ENCODE measurements at regions not wholly inside any gene's neighbourhood (a gene's known extent, or its start where the extent isn't known, plus 50 kb on each side); places are given as distances from the start of the nearest gene placed in this dataset.

DNA sequence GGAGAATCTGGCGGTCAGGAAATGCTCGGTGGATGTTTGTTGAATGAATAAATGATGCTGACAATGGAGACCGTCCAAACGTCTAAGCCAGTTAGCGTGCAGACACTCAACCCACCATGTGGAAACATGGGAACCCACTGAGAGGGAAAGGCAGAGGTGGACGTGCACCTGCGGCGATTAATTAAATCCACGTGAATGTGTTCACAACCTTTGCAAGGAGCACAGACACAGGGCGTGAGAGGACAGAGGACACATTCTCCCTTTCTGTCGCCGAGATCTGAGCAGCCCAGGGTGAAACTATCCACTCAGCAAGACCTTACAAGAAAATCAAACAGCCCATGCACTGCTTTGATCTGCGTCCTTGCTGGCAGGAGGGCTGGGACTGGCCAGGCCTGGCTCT lies 58.3 kb upstream of the LINC01488 start:
- TF ChIP-seq, protein P1, sequence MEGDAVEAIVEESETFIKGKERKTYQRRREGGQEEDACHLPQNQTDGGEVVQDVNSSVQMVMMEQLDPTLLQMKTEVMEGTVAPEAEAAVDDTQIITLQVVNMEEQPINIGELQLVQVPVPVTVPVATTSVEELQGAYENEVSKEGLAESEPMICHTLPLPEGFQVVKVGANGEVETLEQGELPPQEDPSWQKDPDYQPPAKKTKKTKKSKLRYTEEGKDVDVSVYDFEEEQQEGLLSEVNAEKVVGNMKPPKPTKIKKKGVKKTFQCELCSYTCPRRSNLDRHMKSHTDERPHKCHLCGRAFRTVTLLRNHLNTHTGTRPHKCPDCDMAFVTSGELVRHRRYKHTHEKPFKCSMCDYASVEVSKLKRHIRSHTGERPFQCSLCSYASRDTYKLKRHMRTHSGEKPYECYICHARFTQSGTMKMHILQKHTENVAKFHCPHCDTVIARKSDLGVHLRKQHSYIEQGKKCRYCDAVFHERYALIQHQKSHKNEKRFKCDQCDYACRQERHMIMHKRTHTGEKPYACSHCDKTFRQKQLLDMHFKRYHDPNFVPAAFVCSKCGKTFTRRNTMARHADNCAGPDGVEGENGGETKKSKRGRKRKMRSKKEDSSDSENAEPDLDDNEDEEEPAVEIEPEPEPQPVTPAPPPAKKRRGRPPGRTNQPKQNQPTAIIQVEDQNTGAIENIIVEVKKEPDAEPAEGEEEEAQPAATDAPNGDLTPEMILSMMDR (IDR thresholded peaks at IDR 0.05) = no peak
- TF ChIP-seq POLR2A (IDR thresholded peaks at IDR 0.05) (no peak), POLR2AphosphoS5 (IDR thresholded peaks at IDR 0.05) (no peak), EP300 (IDR thresholded peaks at IDR 0.05) (no peak)

Measured in sigmoid colon (tissue), 4 donors.